SHP77 (cell line): ENCODE measurements at regions not wholly inside any gene's neighbourhood (a gene's known extent, or its start where the extent isn't known, plus 50 kb on each side); places are given as distances from the start of the nearest gene placed in this dataset.

Experiments
- DNase-seq, 2 experiments: peaks; one replicate each; lab custom pipeline; 2025; lab: John Stamatoyannopoulos, UW

GRCh38 chr3:6578526-6578925, 282.4 kb upstream of the GRM7 start:
- no peak for DNase-seq

DNA sequence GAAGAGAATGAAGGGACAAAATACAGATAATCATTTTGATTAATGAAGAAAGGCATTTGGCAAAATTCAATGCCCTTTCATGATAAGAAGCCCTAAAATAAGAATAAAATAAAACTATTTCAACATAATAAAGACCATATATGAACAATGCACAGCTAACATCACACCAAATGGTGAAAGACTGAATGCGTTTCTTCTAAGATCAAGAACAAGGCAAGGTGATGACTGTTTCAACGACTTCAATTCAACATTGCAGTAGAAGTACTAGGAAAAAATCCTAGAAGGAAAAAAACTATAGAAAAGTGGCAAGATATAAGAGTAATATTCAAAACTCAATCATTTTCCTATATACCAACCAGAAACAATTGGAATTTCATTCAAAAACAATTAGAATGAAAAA, 280.1 kb upstream of the GRM7 start:
- no peak for DNase-seq

DNA sequence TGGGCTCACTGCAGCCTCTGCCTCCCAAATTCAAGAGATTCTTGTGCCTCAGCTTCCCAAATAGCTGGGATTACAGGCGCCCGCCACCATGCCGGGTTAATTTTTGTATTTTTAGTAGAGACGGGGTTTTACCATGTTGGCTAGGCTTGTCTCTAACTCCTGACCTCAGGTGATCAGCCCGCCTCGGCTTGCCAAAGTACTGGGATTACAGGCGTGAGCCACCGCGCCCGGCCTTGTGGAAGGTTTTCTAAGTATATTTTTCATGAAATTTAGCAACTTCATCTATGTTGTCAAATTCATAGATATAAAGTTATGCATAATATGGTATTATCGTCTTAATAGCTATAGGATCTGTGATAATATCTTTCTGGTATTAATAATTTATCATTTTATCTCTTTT, 275.6 kb upstream of the GRM7 start:
- no peak for DNase-seq

GRCh38 chr3:6600237-6600636, 260.7 kb upstream of the GRM7 start:
- no peak for DNase-seq

GRCh38 chr3:6601374-6601773, 259.5 kb upstream of the GRM7 start:
- no peak for DNase-seq

DNA sequence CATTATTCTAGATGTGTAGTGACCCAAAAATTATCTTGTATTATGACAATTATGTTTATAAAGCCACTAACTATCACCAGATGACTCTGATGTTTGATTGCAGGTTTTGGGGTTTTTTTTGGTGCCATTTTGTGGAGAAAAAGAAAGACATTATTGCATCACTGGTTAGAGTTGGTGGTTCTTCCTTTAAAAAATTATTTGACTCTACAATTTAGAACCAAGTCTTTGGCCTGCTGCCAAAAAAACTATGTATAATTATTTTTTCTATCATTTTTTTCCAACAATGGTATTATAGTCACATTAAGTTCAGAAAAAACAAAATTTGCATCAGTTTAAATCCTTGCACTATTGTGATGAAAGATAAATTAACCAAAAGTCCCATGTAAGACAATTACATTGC, 258.6 kb upstream of the GRM7 start:
- DNase-seq, result no peak

- DNase-seq, result no peak
These were observed 255.7 kb upstream of the GRM7 start for GRCh38 chr3:6605227-6605626.

DNA sequence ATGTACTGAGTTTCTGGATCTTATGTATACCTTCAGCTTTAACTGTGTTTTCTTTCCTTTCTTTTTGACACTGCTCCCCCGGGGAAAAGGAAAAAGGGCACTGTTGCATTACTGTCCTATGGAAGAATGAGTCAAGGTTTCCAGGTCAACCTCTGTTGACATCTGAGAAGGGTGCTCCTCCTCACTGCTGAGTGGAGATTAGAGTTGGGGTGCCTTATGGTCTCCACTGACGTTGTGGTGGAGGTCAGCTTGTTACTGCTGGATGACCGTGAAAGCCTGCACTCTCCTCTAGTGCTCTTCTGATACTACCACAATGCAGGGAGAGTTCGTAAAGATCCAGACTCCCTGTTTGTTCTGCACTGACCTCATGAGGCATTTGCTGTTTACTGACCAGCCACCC, 252.1 kb upstream of the GRM7 start:
- DNase-seq, result no peak

GRCh38 chr3:6612034-6612616, 248.8 kb upstream of the GRM7 start:
- no peak for DNase-seq

DNA sequence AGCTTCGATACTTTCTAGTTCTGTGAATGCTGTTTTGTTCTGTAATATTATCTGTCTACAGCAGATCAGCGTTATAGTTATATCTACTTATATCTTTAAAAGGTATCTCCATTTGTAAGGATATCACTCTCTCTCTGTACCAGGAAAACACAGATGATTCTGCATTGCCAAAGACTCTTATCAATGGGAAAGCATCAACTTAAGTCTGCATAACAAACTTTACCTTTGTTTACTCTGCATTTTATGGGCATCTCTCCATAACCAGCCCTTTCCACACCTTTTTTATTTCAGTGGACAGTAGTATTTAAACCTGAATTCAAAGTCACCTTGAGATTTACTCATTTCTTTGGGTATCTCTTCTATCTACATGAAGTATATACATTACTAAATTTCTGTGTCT, 238.7 kb upstream of the GRM7 start:
- DNase-seq, result no peak

GRCh38 chr3:6622712-6623111, 238.2 kb upstream of the GRM7 start:
- no peak for DNase-seq

DNA sequence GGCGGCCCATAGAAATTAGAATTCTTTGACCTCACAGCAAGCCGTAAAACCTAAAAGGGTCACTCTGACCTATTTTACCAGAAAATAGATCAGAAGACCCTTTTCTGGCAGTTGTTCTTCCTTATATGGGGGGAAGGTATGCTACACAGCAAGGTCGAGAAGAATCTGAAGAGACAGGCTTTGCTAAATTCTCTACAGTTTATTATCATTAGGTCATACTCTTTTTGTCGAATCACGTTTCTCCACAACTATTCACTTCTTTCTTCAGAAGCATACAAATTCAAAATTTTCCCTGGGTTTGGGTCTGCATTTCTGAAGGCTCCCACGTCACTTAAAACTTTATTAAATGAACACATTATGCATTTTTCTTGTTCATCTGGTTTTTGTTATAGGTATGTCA, 229.5 kb upstream of the GRM7 start:
- DNase-seq, result no peak

DNA sequence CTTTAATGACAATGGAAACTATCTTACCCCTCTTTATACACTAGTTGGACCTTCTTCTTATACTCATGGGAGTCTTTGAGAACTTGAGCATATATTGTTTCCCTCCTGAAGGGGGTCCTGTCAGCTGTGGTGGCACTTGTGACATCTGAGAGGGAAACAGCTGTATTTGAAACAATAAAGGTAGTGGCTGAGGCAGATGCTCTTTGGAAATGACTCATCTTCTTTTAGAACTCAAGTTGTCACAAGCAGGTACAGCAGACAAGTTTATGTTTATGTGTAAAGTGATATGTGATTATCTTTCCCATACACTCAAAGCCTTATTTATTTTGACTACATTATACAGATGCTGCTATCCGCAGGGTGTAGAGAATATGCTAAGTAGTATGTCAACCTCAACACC, 220.0 kb upstream of the GRM7 start:
- no peak for DNase-seq

DNA sequence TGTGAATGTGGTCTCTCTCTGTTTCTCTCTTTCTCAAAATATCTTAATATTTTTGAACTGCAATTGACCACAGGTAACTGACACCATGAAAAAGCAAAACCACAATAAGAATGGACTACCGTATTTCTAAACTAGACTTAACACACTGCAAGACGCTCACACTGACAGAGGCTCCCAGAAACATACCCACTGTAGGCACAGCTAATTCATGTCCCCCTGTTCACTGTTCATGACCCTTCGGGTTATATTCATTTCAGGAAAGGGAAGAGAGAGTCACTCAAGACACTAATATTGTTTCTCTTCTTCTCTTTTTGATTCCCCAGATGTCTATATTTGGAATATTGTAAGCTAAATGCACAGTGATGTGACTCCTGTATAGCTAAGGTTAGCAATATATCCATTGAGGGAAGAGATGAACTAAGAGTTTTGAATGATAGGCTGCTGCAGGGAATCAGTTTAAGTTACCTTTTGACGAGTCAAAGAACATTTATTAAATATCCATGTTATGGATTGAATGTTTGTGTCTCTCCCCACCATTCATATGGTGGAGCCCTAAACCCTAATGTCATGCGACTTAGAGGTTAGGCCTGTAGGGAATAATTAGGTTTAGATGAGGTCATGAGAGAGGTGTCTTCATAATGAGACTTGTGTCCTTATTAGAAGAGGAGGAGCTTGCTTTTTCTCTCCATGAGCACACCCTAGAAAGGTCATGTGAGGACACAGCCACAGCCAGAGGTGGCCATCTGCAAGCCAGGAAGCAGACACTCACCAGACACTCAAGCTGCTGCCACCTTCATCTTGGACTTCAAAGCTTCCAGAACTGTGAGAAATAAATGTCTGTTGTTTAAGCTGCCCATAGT, 216.6 kb upstream of the GRM7 start:
- peak; percentile 29 to 33 for DNase-seq

DNA sequence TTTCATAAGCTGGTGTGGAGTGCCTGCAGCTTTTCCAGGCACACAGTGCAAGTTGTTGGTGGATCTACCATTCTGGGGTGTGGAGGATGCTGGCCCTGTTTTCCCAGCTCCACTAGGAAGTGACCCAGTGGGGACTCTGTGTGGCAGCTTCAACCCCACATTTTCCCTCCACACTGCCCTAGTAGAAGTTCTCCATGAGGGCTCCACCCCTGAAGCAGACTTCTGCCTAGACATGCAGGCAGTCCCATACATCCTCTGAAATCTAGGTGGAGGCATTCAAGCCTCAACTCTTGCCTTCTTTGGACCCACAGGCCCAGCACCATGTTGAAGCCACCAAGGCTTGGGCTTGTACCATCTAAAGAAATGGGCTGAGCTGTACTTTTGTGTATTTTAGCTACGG, 206.2 kb upstream of the GRM7 start:
- no peak for DNase-seq

DNA sequence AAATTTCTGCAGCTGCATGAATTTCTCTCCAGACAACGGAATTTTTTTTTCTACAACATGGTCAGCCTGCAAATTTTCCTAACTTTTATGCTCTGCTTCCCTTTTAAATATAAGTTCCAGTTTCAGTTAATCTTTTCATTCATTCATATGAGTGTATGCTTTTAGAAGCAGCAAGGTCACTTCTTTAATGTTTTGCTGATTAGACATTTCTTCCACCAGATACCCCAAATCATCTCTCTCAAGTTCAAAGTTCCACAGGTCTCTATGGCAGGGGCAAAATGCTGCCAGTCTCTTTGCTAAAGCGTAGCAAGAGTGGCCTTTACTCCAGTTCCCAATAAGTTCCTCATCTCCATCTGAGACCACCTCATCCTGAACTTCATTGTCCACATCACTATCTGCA, 205.6 kb upstream of the GRM7 start:
- no peak for DNase-seq

DNA sequence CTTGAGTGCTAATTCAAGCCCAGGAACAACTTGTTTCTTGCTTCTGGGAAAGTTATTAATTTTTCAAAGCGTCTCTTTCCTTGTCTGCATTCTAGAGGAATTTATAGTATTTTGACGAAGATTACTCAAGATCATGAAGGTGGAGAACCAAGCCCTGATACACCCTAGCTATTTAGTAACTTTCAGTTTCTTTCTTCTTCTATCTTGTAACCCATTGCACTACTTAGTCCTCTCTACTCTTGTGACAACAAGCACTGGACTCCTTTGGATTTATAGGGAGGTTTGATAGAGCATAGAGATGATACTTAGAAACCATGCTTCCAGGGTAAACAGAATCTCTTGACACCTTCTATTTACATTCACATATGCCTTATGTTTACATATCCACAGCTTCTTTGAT, 203.3 kb upstream of the GRM7 start:
- no peak for DNase-seq

- no peak for DNase-seq
These were observed 193.6 kb upstream of the GRM7 start for GRCh38 chr3:6667354-6667753.

GRCh38 chr3:6671363-6671762, 189.6 kb upstream of the GRM7 start:
- no peak for DNase-seq

- no peak for DNase-seq
These were observed 181.4 kb upstream of the GRM7 start for GRCh38 chr3:6679510-6679909.

DNA sequence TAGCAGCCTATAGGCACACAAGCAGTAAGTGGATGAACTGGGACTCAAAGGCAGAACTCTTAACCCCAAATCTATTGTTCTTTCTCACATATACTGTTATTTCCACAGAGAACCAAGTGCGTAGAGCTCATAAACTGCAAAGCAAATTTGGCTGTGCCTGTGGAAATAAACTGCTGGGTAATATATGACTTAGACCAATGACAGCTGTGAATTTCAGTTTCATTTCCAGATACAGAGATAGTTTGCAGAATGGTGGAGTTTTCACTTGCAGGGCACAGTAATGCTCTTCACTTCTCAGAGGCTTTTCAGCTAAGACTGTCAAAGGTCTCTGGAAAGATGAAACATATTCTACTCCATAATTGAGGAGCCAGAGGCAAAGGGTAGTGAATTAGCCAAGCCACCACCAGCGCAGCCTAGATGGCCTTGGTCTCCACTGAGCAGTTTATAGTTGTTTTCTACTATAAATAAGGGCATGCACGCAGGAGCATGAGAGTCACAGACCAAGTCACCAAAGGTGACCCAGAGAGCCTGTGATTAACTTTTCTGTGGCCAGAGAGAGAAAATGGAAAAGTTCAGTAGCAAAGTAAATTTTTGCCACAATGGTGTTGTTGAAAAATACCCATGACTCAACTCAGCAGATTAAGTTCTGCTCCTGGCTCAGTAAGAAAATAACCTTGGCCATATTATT, 180.7 kb upstream of the GRM7 start:
- DNase-seq, result no peak

- no peak for DNase-seq
These were observed 163.6 kb upstream of the GRM7 start for GRCh38 chr3:6697285-6697684.

DNA sequence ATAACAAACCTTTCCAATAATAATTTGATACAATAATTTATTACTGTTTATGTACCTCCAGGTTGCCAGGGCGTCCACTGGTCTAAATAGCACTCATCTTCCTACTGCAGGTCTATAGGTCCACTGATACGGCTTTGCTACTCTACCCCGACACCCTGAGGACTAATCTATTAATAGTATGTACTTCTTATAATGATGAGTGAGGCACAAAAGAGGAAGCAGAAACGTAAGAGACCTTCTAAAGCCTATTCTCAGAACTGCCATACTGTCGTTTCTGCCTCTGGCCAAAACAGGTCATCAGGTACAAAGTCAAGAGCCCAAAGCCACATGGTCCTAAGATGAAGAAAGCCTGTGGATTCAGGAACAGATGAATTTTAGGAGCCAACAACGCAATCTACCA, 163.2 kb upstream of the GRM7 start:
- no peak for DNase-seq
